PC-9 (cell line): ENCODE measurements at regions not wholly inside any gene's neighbourhood (a gene's known extent, or its start where the extent isn't known, plus 50 kb on each side); places are given as distances from the start of the nearest gene placed in this dataset.
"Not testable (repeated sequence)": the region's sequence is repeated elsewhere in the genome, so short reads cannot be mapped to it uniquely, and the experiment has no call there.

Experiments
- BruUV-seq: library from RNA; stranded (reverse); fragments of 400-500 nt; replicated peaks from 2 replicates; lab custom pipeline; 2021; lab: Mats Ljungman, UMichigan
- CTCF ChIA-PET: fragments of 300-600 bp; sonication (Branson Sonifier 250); formaldehyde crosslinking; loops from one replicate; lab custom pipeline; 2022; ENCODE audit warnings: antibody characterized with exemption; lab: Charles Lee
- POLR2A ChIA-PET: fragments of 300-600 bp; sonication (Branson Sonifier 250); formaldehyde crosslinking; loops from one replicate; lab custom pipeline; 2022; ENCODE audit warnings: antibody characterized with exemption; ENCODE audit not compliant: unreplicated experiment; lab: Charles Lee
- DNase-seq, 2 experiments: peaks; one replicate each; pipeline versions ENCODE4 v3.0.0 to v3.0.0-alpha.2; 2015 to 2022; ENCODE audit warnings: mixed read lengths in 1 of 2
- H2AFZ ChIP-seq: fragments of 200-600 bp; sonication (generic); 2 replicates; pipeline ENCODE4 v1.8.1; 2017; ENCODE audit warnings: antibody characterized with exemption
- H3F3A ChIP-seq: fragments of 200-600 bp; sonication (generic); 2 replicates; pipeline ENCODE4 v1.8.1; 2017; ENCODE audit warnings: antibody characterized with exemption, mild to moderate bottlenecking, low read depth; ENCODE audit not compliant: insufficient read depth
- H3K27ac ChIP-seq: fragments of 200-600 bp; sonication (generic); 2 replicates; pipeline ENCODE4 v1.6.1; 2016; ENCODE audit warnings: mixed run types
- H3K27me3 ChIP-seq: fragments of 200-600 bp; sonication (generic); 2 replicates; pipeline ENCODE4 v1.6.1; 2016; ENCODE audit warnings: low read depth, mixed run types; ENCODE audit not compliant: insufficient read depth
- H3K36me3 ChIP-seq: fragments of 200-600 bp; sonication (generic); 2 replicates; pipeline ENCODE4 v1.6.1; 2016; ENCODE audit warnings: low read depth, mixed run types
- H3K4me1 ChIP-seq: fragments of 200-600 bp; sonication (generic); replicated peaks from 2 replicates; pipeline ENCODE4 v1.6.1; 2016; ENCODE audit warnings: mixed run types; ENCODE audit not compliant: insufficient read depth
- H3K4me2 ChIP-seq: fragments of 200-600 bp; sonication (generic); 2 replicates; pipeline ENCODE4 v1.6.1; 2017; ENCODE audit warnings: mixed run types
- H3K4me3 ChIP-seq: fragments of 200-600 bp; sonication (generic); 2 replicates; pipeline ENCODE4 v1.6.1; 2016; ENCODE audit warnings: mixed run types
- H3K79me2 ChIP-seq: fragments of 200-600 bp; sonication (generic); 2 replicates; pipeline ENCODE4 v1.6.1; 2017; ENCODE audit warnings: low read depth, mixed run types
- H3K9me2 ChIP-seq: fragments of 200-600 bp; sonication (generic); 2 replicates; pipeline ENCODE4 v1.8.1; 2017; ENCODE audit warnings: mild to moderate bottlenecking; ENCODE audit not compliant: insufficient read depth
- H3K9me3 ChIP-seq: fragments of 200-600 bp; sonication (generic); 2 replicates; pipeline ENCODE4 v1.8.1; 2016; ENCODE audit warnings: low read depth; ENCODE audit not compliant: insufficient read depth
- H4K20me1 ChIP-seq: fragments of 200-600 bp; sonication (generic); 2 replicates; pipeline ENCODE4 v1.8.1; 2017; ENCODE audit not compliant: insufficient read depth
- intact Hi-C: fragments of 100-400 bp; cut with micrococcal nuclease; formaldehyde crosslinking; loops from one replicate; pipeline ENCODE4 v1.10.0; 2022; ENCODE audit not compliant: unreplicated experiment

DNA sequence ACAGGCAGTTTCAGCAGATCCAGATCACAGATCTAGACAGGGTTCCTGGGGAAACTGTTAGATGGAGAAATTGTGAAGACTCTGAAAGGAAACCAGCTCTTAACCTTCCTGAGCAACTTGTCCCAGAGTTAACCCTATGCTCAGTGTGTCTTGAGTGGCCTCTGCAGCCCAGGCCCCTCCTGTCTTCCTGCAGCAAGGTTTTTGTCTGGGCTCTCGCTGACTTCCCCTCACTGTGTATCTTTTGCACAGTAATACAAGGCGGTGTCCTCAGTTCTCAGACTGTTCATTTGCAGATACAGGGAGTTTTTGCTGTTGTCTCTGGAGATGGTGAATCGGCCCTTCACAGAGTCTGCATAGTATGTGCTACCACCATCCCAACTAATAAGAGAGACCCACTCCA, 943.6 kb downstream of the TMEM121 start:
- DNase-seq, H4K20me1 ChIP-seq, H3K27ac ChIP-seq, intact Hi-C loops, H2AFZ ChIP-seq, H3K9me3 ChIP-seq, H3F3A ChIP-seq, POLR2A ChIA-PET, CTCF ChIA-PET, H3K4me1 ChIP-seq, H3K79me2 ChIP-seq, H3K36me3 ChIP-seq, BruUV-seq, H3K4me3 ChIP-seq, H3K27me3 ChIP-seq, H3K9me2 ChIP-seq, H3K4me2 ChIP-seq: not testable (repeated sequence)

- H3K4me1 ChIP-seq, H2AFZ ChIP-seq, H3K4me3 ChIP-seq, H3K4me2 ChIP-seq, H3K79me2 ChIP-seq, DNase-seq, H3K36me3 ChIP-seq, CTCF ChIA-PET, POLR2A ChIA-PET, H3K9me3 ChIP-seq, H3K9me2 ChIP-seq, H3K27me3 ChIP-seq, H3F3A ChIP-seq, intact Hi-C loops, H3K27ac ChIP-seq, BruUV-seq, H4K20me1 ChIP-seq: not testable (repeated sequence)
These were observed 948.1 kb downstream of the TMEM121 start for GRCh38 chr14:106474261-106475028.

DNA sequence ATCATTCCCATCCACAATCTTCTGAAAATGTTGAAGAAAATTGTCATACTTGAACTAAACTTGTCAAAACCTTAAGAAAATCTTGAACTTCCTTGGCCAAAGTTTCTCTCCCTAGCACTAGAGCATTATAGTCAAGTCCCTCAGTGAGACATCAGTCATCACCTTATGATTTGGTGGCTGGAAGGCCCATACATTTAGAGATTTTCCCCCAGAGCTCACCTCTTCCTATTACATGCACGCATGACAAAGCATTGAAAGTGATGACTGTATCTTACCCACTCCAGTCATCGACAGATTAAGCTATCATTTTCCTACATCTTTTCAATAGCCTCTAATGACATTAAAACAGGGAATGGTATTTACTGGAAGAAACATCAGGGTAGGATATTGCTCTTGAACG, 948.8 kb downstream of the TMEM121 start:
- CTCF ChIA-PET, H3F3A ChIP-seq, H3K9me2 ChIP-seq, H3K4me2 ChIP-seq, H4K20me1 ChIP-seq, H3K4me1 ChIP-seq, H3K27me3 ChIP-seq, H2AFZ ChIP-seq, H3K9me3 ChIP-seq, DNase-seq, H3K36me3 ChIP-seq, H3K79me2 ChIP-seq, POLR2A ChIA-PET, H3K27ac ChIP-seq, intact Hi-C loops, H3K4me3 ChIP-seq, BruUV-seq: not testable (repeated sequence)

DNA sequence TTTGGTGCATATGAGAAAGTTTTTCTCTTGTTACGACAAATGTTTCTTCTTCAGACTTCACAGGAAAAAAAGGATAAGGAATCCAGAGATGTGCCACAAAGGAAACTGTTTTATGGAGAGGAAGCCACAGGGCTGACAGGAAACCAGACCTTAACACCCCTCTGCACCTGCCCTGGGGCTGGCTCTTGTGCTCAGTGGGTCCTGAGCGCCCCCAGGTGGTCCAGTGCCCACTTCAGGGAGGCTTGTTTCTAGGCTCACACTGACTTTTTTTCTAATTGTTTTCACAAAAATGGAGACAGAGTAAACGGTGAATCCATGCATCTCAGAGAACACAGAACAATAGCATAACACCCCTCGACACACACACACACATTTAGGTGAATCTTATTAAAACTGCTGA, 951.2 kb downstream of the TMEM121 start:
- POLR2A ChIA-PET, H3K4me2 ChIP-seq, H3K4me3 ChIP-seq, H3K79me2 ChIP-seq, H3K9me2 ChIP-seq, H3K27me3 ChIP-seq, H3K36me3 ChIP-seq, H3K9me3 ChIP-seq, DNase-seq, H3K27ac ChIP-seq, H3K4me1 ChIP-seq, intact Hi-C loops, BruUV-seq, CTCF ChIA-PET, H4K20me1 ChIP-seq, H2AFZ ChIP-seq, H3F3A ChIP-seq: not testable (repeated sequence)

- CTCF ChIA-PET, H3K27ac ChIP-seq, H4K20me1 ChIP-seq, DNase-seq, intact Hi-C loops, BruUV-seq, H2AFZ ChIP-seq, POLR2A ChIA-PET, H3K4me2 ChIP-seq, H3K36me3 ChIP-seq, H3K79me2 ChIP-seq, H3K9me3 ChIP-seq, H3K4me3 ChIP-seq, H3K9me2 ChIP-seq, H3F3A ChIP-seq, H3K4me1 ChIP-seq, H3K27me3 ChIP-seq: not testable (repeated sequence)
These were observed 953.9 kb downstream of the TMEM121 start for GRCh38 chr14:106480287-106480686.

GRCh38 chr14:106482213-106482612, 955.8 kb downstream of the TMEM121 start:
- H3K4me3 ChIP-seq, H3K9me2 ChIP-seq, DNase-seq, H2AFZ ChIP-seq, H3K4me1 ChIP-seq, CTCF ChIA-PET, H3K4me2 ChIP-seq, H3K79me2 ChIP-seq, H3F3A ChIP-seq, H3K36me3 ChIP-seq, POLR2A ChIA-PET, H3K27ac ChIP-seq, H3K9me3 ChIP-seq, intact Hi-C loops, H4K20me1 ChIP-seq, BruUV-seq, H3K27me3 ChIP-seq: not testable (repeated sequence)
